SU-DHL-6 (cell line): ENCODE measurements at regions not wholly inside any gene's neighbourhood (a gene's known extent, or its start where the extent isn't known, plus 50 kb on each side); places are given as distances from the start of the nearest gene placed in this dataset.

ENCODE experiments used
- CTCF ChIP-seq: fragments of 200-600 bp; sonication (generic); IDR thresholded peaks from one replicate; pipeline ENCODE4 v1.5.1; 2017; ENCODE audit warnings: antibody characterized with exemption, mild to moderate bottlenecking, low read length, moderate library complexity; ENCODE audit not compliant: insufficient read depth, poor library complexity, severe bottlenecking
- EZH2phosphoT487 ChIP-seq: fragments of 200-600 bp; sonication (generic), shearing (Covaris generic); conservative IDR thresholded peaks from 2 replicates; pipeline ENCODE4 v1.6.1; 2018; ENCODE audit warnings: mild to moderate bottlenecking, antibody characterized with exemption, low read length, moderate library complexity, mixed read lengths

- TF ChIP-seq CTCF (no peak), EZH2phosphoT487 (no peak)
Measured at GRCh38 chr3:62926494-62926893, 51.3 kb upstream of the CADPS start.
